IMR-90 (cell line): ENCODE measurements at regions not wholly inside any gene's neighbourhood (a gene's known extent, or its start where the extent isn't known, plus 50 kb on each side); places are given as distances from the start of the nearest gene placed in this dataset.

ENCODE experiments used
- ATAC-seq: fragments of 200-7000 bp; cut with Tn5 transposase; 2 replicates; pipeline ENCODE4 v1.9.1; 2020; ENCODE audit warnings: low read depth, mild to moderate bottlenecking, moderate library complexity
- BruUV-seq: library from RNA; stranded (reverse); fragments of 400-500 nt; replicated peaks from 2 replicates; lab custom pipeline; 2021; lab: Mats Ljungman, UMichigan
- CTCF ChIA-PET: fragments of 300-600 bp; formaldehyde crosslinking; extraction: SDS; loops from one replicate; lab custom pipeline; 2021; ENCODE audit warnings: antibody characterized with exemption; lab: Yijun Ruan, JAX
- POLR2A ChIA-PET: fragments of 300-600 bp; sonication (Branson Sonifier 250); formaldehyde crosslinking; loops from one replicate; lab custom pipeline; 2022; ENCODE audit warnings: antibody characterized with exemption; ENCODE audit not compliant: unreplicated experiment; lab: Charles Lee
- DNase-seq: peaks from one replicate; pipeline ENCODE4 v3.0.0; 2013
- H2AFZ ChIP-seq: replicated peaks from 2 replicates; pipeline ENCODE3; 2013; ENCODE audit warnings: low read length, mild to moderate bottlenecking; ENCODE audit not compliant: poor library complexity
- H2AK5ac ChIP-seq: 2 replicates; pipeline ENCODE4 v1.6.1; 2013; ENCODE audit warnings: low read depth, low read length, inconsistent platforms
- H2AK9ac ChIP-seq: replicated peaks from 2 replicates; pipeline ENCODE3; 2013; ENCODE audit warnings: mild to moderate bottlenecking, low read depth, low read length, moderate library complexity; ENCODE audit not compliant: poor library complexity
- H2BK120ac ChIP-seq: 2 replicates; pipeline ENCODE4 v1.6.1; 2013; ENCODE audit warnings: low read depth, low read length, inconsistent platforms
- H2BK15ac ChIP-seq: 3 replicates; pipeline ENCODE4 v1.6.1; 2013; ENCODE audit warnings: low read depth, low read length, inconsistent platforms
- H2BK20ac ChIP-seq: 2 replicates; pipeline ENCODE4 v1.6.1; 2013; ENCODE audit warnings: low read depth, mild to moderate bottlenecking, inconsistent platforms, low read length, moderate library complexity
- H2BK5ac ChIP-seq: 2 replicates; pipeline ENCODE4 v1.6.1; 2013; ENCODE audit warnings: mild to moderate bottlenecking, low read depth, low read length, inconsistent platforms; ENCODE audit not compliant: poor library complexity, severe bottlenecking
- H3K14ac ChIP-seq: replicated peaks from 2 replicates; pipeline ENCODE4 v1.6.1; 2013; ENCODE audit warnings: low read depth, low read length, inconsistent platforms
- H3K18ac ChIP-seq: 2 replicates; pipeline ENCODE4 v1.6.1; 2013; ENCODE audit warnings: low read depth, low read length, control low read depth
- H3K23ac ChIP-seq: 2 replicates; pipeline ENCODE4 v1.6.1; 2013; ENCODE audit warnings: low read depth, low read length, inconsistent platforms
- H3K27ac ChIP-seq: 2 replicates; pipeline ENCODE4 v1.5.1; 2013; ENCODE audit warnings: mild to moderate bottlenecking, control low read depth, low read length; ENCODE audit not compliant: insufficient read depth
- H3K27me3 ChIP-seq: 2 replicates; pipeline ENCODE4 v1.6.1; 2013; ENCODE audit warnings: low read length; ENCODE audit not compliant: control insufficient read depth, insufficient read depth
- H3K36me3 ChIP-seq: 2 replicates; pipeline ENCODE4 v1.6.1; 2013; ENCODE audit warnings: low read length, mixed read lengths; ENCODE audit not compliant: control insufficient read depth, insufficient read depth
- H3K4ac ChIP-seq: 2 replicates; pipeline ENCODE4 v1.6.1; 2013; ENCODE audit warnings: low read depth, low read length, inconsistent platforms
- H3K4me1 ChIP-seq: 2 replicates; pipeline ENCODE4 v1.6.1; 2013; ENCODE audit warnings: low read length, mixed read lengths; ENCODE audit not compliant: control insufficient read depth, insufficient read depth
- H3K4me2 ChIP-seq: 2 replicates; pipeline ENCODE4 v1.6.1; 2013; ENCODE audit warnings: low read depth, mild to moderate bottlenecking, control low read depth, low read length, moderate library complexity
- H3K4me3 ChIP-seq: 2 replicates; pipeline ENCODE4 v1.5.1; 2013; ENCODE audit warnings: low read depth, mild to moderate bottlenecking, control low read depth, low read length, moderate library complexity; ENCODE audit not compliant: insufficient read depth
- H3K56ac ChIP-seq: 2 replicates; pipeline ENCODE4 v1.6.1; 2013; ENCODE audit warnings: low read length, inconsistent platforms; ENCODE audit not compliant: insufficient read depth; ENCODE audit errors: extremely low read depth
- H3K79me1 ChIP-seq, 2 experiments: 2 replicates each; pipeline ENCODE4 v1.6.1; 2013; ENCODE audit warnings: low read length in 2 of 2, inconsistent platforms in 1 of 2, low read depth in 1 of 2
- H3K9ac ChIP-seq: 2 replicates; pipeline ENCODE4 v1.6.1; 2013; ENCODE audit warnings: low read depth, low read length, control low read depth
- H3K9me1 ChIP-seq: 2 replicates; pipeline ENCODE4 v1.6.1; 2013; ENCODE audit warnings: low read length, inconsistent platforms; ENCODE audit not compliant: insufficient read depth
- H3K9me3 ChIP-seq: 2 replicates; pipeline ENCODE4 v1.6.1; 2013; ENCODE audit warnings: low read length; ENCODE audit not compliant: control insufficient read depth, insufficient read depth
- H4K20me1 ChIP-seq: 2 replicates; pipeline ENCODE4 v1.6.1; 2013; ENCODE audit warnings: low read length, inconsistent platforms; ENCODE audit not compliant: insufficient read depth
- H4K5ac ChIP-seq: 2 replicates; pipeline ENCODE4 v1.6.1; 2013; ENCODE audit warnings: mild to moderate bottlenecking, low read depth, low read length, control low read depth
- H4K8ac ChIP-seq, 2 experiments: 2 replicates each; pipeline ENCODE4 v1.6.1; 2013; ENCODE audit warnings: low read depth in 2 of 2, low read length in 2 of 2, control low read depth in 1 of 2, inconsistent platforms in 1 of 2
- H4K91ac ChIP-seq: 2 replicates; pipeline ENCODE4 v1.6.1; 2013; ENCODE audit warnings: low read depth, low read length, inconsistent platforms; ENCODE audit not compliant: insufficient read depth
- CEBPB ChIP-seq: IDR thresholded peaks from 2 replicates; pipeline ENCODE4 v1.6.1; 2012; ENCODE audit warnings: low read depth, low read length, improper control_type of control experiment
- CHD1 ChIP-seq: IDR thresholded peaks from 2 replicates; pipeline ENCODE4 v1.6.1; 2012; ENCODE audit warnings: low read depth, low read length, improper control_type of control experiment
- FOS ChIP-seq: fragments of 150-350 bp; IDR thresholded peaks from 2 replicates; pipeline ENCODE4 v1.6.1; 2016; ENCODE audit warnings: low read depth, low read length
- MXI1 ChIP-seq: IDR thresholded peaks from 2 replicates; pipeline ENCODE4 v1.6.1; 2012; ENCODE audit warnings: low read depth, mild to moderate bottlenecking, low read length, moderate library complexity, borderline replicate concordance
- NFE2L2 ChIP-seq: fragments of 150-350 bp; IDR thresholded peaks from 2 replicates; pipeline ENCODE4 v1.6.1; 2016; ENCODE audit warnings: low read depth, mild to moderate bottlenecking, low read length
- RCOR1 ChIP-seq: IDR thresholded peaks from 2 replicates; pipeline ENCODE4 v1.6.1; 2012; ENCODE audit warnings: mild to moderate bottlenecking, low read length, improper control_type of control experiment; ENCODE audit not compliant: insufficient replicate concordance
- RFX5 ChIP-seq: IDR thresholded peaks from 2 replicates; pipeline ENCODE4 v1.8.0; 2012; ENCODE audit warnings: low read depth, mild to moderate bottlenecking, low read length, moderate library complexity
- WGBS, 2 experiments: methylation state at CpG; one replicate each; pipeline versions ENCODE4 v1.1.5 to v1.1.7; 2013; ENCODE audit warnings: missing lambda C conversion rate in 2 of 2; ENCODE audit not compliant: insufficient read length in 1 of 2; ENCODE audit errors: extremely low coverage in 2 of 2; 5-methylcytosine and 5-hydroxymethylcytosine counted together
- dilution Hi-C: fragments of 300-500 bp; cut with HindIII; formaldehyde crosslinking; loops from one replicate; pipeline ENCODE4 v1.14.3; 2018; ENCODE audit warnings: low sequenced_read_pairs; ENCODE audit not compliant: unreplicated experiment
- in situ Hi-C: fragments of 300-500 bp; cut with MboI; formaldehyde crosslinking; loops from 3 replicates; pipeline ENCODE4 v1.14.3; 2019; ENCODE audit warnings: low sequenced_read_pairs, inconsistent platforms, mixed read lengths
- intact Hi-C: fragments of 100-400 bp; cut with micrococcal nuclease; formaldehyde crosslinking; loops from 2 replicates; pipeline ENCODE4 v1.10.0; 2022
- TF ChIP-seq, protein P1 (sequence below): fragments of 150-350 bp; IDR thresholded peaks from 2 replicates; pipeline ENCODE4 v1.6.1; 2016; ENCODE audit warnings: low read depth, mild to moderate bottlenecking, low read length, moderate library complexity, borderline replicate concordance
- TF ChIP-seq, protein P2 (sequence below): fragments of 150-350 bp; IDR thresholded peaks from 2 replicates; pipeline ENCODE4 v1.6.1; 2017; ENCODE audit warnings: mild to moderate bottlenecking, antibody characterized with exemption, low read length, low read depth
- TF ChIP-seq, protein P3 (sequence below): conservative IDR thresholded peaks from 2 replicates; pipeline ENCODE4 v1.5.1; 2012; ENCODE audit warnings: mild to moderate bottlenecking, low read depth, low read length, improper control_type of control experiment

DNA sequence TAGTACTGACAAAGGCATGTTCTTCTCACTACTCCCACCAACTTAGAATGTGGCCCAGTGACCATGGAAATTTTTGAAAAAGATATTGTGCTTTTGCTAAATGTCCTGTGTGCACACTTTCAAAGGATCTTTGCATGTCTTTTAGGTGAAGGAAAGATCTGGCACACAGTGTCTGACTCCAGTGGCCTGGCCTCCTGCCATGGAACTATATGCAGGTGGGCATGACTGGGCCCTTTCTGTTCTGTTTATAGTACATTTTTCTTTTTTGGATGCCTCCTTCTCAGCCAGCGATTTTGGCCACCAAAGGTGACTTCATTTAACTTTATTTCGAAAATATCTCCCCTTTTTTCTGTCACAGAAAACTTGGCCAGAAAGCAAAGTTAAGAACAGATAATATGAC, 999.7 kb upstream of the PIK3C3 start:
- ChIA-PET POLR2A (no interaction called here), CTCF (no interaction called here)
- no peak overlapping the region for H3K18ac ChIP-seq
- no peak overlapping the region for H4K8ac ChIP-seq
- H3K4me3 ChIP-seq: no peak overlapping the region
- ATAC-seq (no peak), DNase-seq (no peak)
- dilution Hi-C loops (no loop called here), in situ Hi-C loops (no loop called here), intact Hi-C loops (loop anchor here (10.0 kb wide), 1 partner anchor 419 kb away; no protein-coding TSS in a partner anchor)
- H3K23ac ChIP-seq: no peak overlapping the region
- H2BK120ac ChIP-seq: no peak overlapping the region
- no peaks in the 10 kb centered on the region for H3K36me3 ChIP-seq
- H3K56ac ChIP-seq: no peak overlapping the region
- TF ChIP-seq, protein P1, sequence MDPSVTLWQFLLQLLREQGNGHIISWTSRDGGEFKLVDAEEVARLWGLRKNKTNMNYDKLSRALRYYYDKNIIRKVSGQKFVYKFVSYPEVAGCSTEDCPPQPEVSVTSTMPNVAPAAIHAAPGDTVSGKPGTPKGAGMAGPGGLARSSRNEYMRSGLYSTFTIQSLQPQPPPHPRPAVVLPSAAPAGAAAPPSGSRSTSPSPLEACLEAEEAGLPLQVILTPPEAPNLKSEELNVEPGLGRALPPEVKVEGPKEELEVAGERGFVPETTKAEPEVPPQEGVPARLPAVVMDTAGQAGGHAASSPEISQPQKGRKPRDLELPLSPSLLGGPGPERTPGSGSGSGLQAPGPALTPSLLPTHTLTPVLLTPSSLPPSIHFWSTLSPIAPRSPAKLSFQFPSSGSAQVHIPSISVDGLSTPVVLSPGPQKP: no peak
- TF ChIP-seq FOS (no peak), NFE2L2 (no peak), RFX5 (no peak), MXI1 (no peak), CEBPB (no peak), CHD1 (no peak), RCOR1 (no peak)
- TF ChIP-seq, protein P2, sequence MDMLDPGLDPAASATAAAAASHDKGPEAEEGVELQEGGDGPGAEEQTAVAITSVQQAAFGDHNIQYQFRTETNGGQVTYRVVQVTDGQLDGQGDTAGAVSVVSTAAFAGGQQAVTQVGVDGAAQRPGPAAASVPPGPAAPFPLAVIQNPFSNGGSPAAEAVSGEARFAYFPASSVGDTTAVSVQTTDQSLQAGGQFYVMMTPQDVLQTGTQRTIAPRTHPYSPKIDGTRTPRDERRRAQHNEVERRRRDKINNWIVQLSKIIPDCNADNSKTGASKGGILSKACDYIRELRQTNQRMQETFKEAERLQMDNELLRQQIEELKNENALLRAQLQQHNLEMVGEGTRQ: no peak
- TF ChIP-seq, protein P3, sequence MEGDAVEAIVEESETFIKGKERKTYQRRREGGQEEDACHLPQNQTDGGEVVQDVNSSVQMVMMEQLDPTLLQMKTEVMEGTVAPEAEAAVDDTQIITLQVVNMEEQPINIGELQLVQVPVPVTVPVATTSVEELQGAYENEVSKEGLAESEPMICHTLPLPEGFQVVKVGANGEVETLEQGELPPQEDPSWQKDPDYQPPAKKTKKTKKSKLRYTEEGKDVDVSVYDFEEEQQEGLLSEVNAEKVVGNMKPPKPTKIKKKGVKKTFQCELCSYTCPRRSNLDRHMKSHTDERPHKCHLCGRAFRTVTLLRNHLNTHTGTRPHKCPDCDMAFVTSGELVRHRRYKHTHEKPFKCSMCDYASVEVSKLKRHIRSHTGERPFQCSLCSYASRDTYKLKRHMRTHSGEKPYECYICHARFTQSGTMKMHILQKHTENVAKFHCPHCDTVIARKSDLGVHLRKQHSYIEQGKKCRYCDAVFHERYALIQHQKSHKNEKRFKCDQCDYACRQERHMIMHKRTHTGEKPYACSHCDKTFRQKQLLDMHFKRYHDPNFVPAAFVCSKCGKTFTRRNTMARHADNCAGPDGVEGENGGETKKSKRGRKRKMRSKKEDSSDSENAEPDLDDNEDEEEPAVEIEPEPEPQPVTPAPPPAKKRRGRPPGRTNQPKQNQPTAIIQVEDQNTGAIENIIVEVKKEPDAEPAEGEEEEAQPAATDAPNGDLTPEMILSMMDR: no peak
- H2BK15ac ChIP-seq: no peak overlapping the region
- no peak overlapping the region for H4K5ac ChIP-seq
- no peaks in the 10 kb centered on the region for H3K9me1 ChIP-seq
- H2BK5ac ChIP-seq: no peak overlapping the region
- no peak overlapping the region for H2BK20ac ChIP-seq
- H3K9ac ChIP-seq: no peak overlapping the region
- no peak overlapping the region for H3K14ac ChIP-seq
- H3K79me1 ChIP-seq: no peaks in the 10 kb centered on the region
- H3K4ac ChIP-seq: no peak overlapping the region
- no peaks in the 10 kb centered on the region for H3K9me3 ChIP-seq
- no peaks in the 10 kb centered on the region for H4K20me1 ChIP-seq
- no peaks in the 10 kb centered on the region; the same call in 1 of the 2 replicates for H3K4me1 ChIP-seq
- H3K4me2 ChIP-seq: no peak overlapping the region
- no TSS peak for BruUV-seq
- no peak overlapping the region for H4K91ac ChIP-seq
- H2AFZ ChIP-seq: no peak overlapping the region
- H3K27ac ChIP-seq: no peak overlapping the region
- H2AK9ac ChIP-seq: no peak overlapping the region
- H2AK5ac ChIP-seq: no peak overlapping the region
- no CpG with 5 or more reads among the region's 2 CpGs for WGBS, 2 experiments
- H3K27me3 ChIP-seq: no peaks in the 10 kb centered on the region
